GM12878 (cell line): ENCODE measurements at regions not wholly inside any gene's neighbourhood (a gene's known extent, or its start where the extent isn't known, plus 50 kb on each side); places are given as distances from the start of the nearest gene placed in this dataset.
A peak's percentile ranks its signal among the peaks of the same experiment; 100 is the strongest.

Experiments
- ATF3 ChIP-seq: IDR thresholded peaks from 2 replicates; pipeline ENCODE4 v1.6.1; 2011; ENCODE audit warnings: low read depth, mild to moderate bottlenecking, low read length, moderate library complexity, borderline replicate concordance; ENCODE audit errors: extremely low read depth
- CEBPZ ChIP-seq: fragments of 150-350 bp; IDR thresholded peaks from 2 replicates; pipeline ENCODE4 v1.6.1; 2016; ENCODE audit warnings: low read depth, low read length
- DPF2 ChIP-seq: fragments of 450-650 bp; IDR thresholded peaks from 2 replicates; pipeline ENCODE4 v1.6.1; 2017; ENCODE audit warnings: mild to moderate bottlenecking
- E4F1 ChIP-seq: fragments of 450-650 bp; IDR thresholded peaks from 2 replicates; pipeline ENCODE4 v1.6.1; 2018; ENCODE audit warnings: borderline replicate concordance, mild to moderate bottlenecking; ENCODE audit not compliant: partially characterized antibody
- FOS ChIP-seq: IDR thresholded peaks from 3 replicates; pipeline ENCODE4 v1.6.1; 2011; ENCODE audit warnings: borderline replicate concordance; ENCODE audit not compliant: insufficient read length; ENCODE audit errors: extremely low read depth
- HDAC6 ChIP-seq: fragments of 200-600 bp; sonication (generic); IDR thresholded peaks from one replicate; pipeline ENCODE4 v1.8.0; 2017; ENCODE audit warnings: antibody characterized with exemption; ENCODE audit not compliant: unreplicated experiment
- HDGF ChIP-seq: fragments of 450-650 bp; IDR thresholded peaks from 2 replicates; pipeline ENCODE4 v1.6.1; 2016; ENCODE audit warnings: antibody characterized with exemption
- JUND ChIP-seq: IDR thresholded peaks from 2 replicates; pipeline ENCODE4 v1.6.1; 2012; ENCODE audit warnings: low read depth, mild to moderate bottlenecking, low read length, improper control_type of control experiment, moderate library complexity
- MEF2A ChIP-seq: IDR thresholded peaks from 2 replicates; pipeline ENCODE4 v1.6.1; 2011; ENCODE audit warnings: low read depth, mild to moderate bottlenecking, low read length, moderate library complexity; ENCODE audit not compliant: insufficient read depth
- RELA ChIP-seq: fragments of 450-650 bp; IDR thresholded peaks from 2 replicates; pipeline ENCODE4 v1.8.0; 2014; ENCODE audit warnings: borderline replicate concordance; ENCODE audit not compliant: partially characterized antibody
- REST ChIP-seq: IDR thresholded peaks from 2 replicates; pipeline ENCODE4 v1.6.1; 2012; ENCODE audit warnings: mild to moderate bottlenecking, low read depth, low read length
- RFX5 ChIP-seq: IDR thresholded peaks from 2 replicates; pipeline ENCODE4 v1.6.1; 2011; ENCODE audit warnings: low read depth, low read length, improper control_type of control experiment
- SMARCA5 ChIP-seq: fragments of 450-650 bp; IDR thresholded peaks from 2 replicates; pipeline ENCODE4 v1.6.1; 2017; ENCODE audit warnings: mild to moderate bottlenecking
- SUPT20H ChIP-seq: IDR thresholded peaks from 2 replicates; pipeline ENCODE4 v1.6.1; 2011; ENCODE audit warnings: low read depth, mild to moderate bottlenecking, low read length, moderate library complexity, borderline replicate concordance; ENCODE audit not compliant: control insufficient read depth
- YY1 ChIP-seq: IDR thresholded peaks from 2 replicates; pipeline ENCODE4 v1.6.1; 2011; ENCODE audit warnings: low read depth, mild to moderate bottlenecking, low read length
- ZNF207 ChIP-seq: fragments of 450-650 bp; IDR thresholded peaks from 2 replicates; pipeline ENCODE4 v1.6.1; 2014; ENCODE audit warnings: antibody characterized with exemption, mild to moderate bottlenecking, borderline replicate concordance
- ZSCAN29 ChIP-seq: fragments of 450-650 bp; IDR thresholded peaks from 2 replicates; pipeline ENCODE4 v1.6.1; 2017; ENCODE audit warnings: mild to moderate bottlenecking, moderate library complexity
- TF ChIP-seq, protein P1 (sequence below): IDR thresholded peaks from 2 replicates; pipeline ENCODE4 v1.6.1; 2011; ENCODE audit warnings: mild to moderate bottlenecking, low read depth, low read length, moderate library complexity; ENCODE audit not compliant: insufficient replicate concordance
- TF ChIP-seq, protein P2 (sequence below): IDR thresholded peaks from 2 replicates; pipeline ENCODE4 v1.6.1; 2012; ENCODE audit warnings: low read depth, low read length, improper control_type of control experiment

GRCh38 chr2:8004250-8004681, 677.6 kb upstream of the ID2 start (continued):
- TF ChIP-seq, protein P1, sequence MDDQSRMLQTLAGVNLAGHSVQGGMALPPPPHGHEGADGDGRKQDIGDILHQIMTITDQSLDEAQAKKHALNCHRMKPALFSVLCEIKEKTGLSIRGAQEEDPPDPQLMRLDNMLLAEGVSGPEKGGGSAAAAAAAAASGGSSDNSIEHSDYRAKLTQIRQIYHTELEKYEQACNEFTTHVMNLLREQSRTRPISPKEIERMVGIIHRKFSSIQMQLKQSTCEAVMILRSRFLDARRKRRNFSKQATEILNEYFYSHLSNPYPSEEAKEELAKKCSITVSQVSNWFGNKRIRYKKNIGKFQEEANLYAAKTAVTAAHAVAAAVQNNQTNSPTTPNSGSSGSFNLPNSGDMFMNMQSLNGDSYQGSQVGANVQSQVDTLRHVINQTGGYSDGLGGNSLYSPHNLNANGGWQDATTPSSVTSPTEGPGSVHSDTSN = no peak
- TF ChIP-seq RFX5 (no peak), DPF2 (peak; percentile 62; the same call in 1 of the 2 replicates), SUPT20H (no peak), JUND (peak; percentile 82), SMARCA5 (no peak), RELA (no peak), ATF3 (no peak), FOS (no peak), HDGF (no peak), ZNF207 (no peak), MEF2A (no peak), YY1 (no peak), E4F1 (no peak), REST (no peak), ZSCAN29 (no peak), HDAC6 (no peak), CEBPZ (no peak)
- TF ChIP-seq, protein P2, sequence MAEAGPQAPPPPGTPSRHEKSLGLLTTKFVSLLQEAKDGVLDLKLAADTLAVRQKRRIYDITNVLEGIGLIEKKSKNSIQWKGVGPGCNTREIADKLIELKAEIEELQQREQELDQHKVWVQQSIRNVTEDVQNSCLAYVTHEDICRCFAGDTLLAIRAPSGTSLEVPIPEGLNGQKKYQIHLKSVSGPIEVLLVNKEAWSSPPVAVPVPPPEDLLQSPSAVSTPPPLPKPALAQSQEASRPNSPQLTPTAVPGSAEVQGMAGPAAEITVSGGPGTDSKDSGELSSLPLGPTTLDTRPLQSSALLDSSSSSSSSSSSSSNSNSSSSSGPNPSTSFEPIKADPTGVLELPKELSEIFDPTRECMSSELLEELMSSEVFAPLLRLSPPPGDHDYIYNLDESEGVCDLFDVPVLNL = no peak
